ENCODE measurements at regions not wholly inside any gene's neighbourhood (a gene's known extent, or its start where the extent isn't known, plus 50 kb on each side); places are given as distances from the start of the nearest gene placed in this dataset.

GRCh38 chr6:167566711-167567141, 241.8 kb downstream of the TTLL2 start:
- Histone ChIP-seq H3K9me3 (no peaks in the 10 kb centered on the region), H3K4me1 (peaks cover 34% of the 10 kb centered on the region), H3K27me3 (no peaks in the 10 kb centered on the region), H3K27ac (peak overlapping the region in 1 of 2 donors; percentile 74), H3K36me3 (ENCODE audit: low read depth, missing control alignments) (no peaks in the 10 kb centered on the region), H3K4me3 (no peak overlapping the region)
- intact Hi-C loops (cut with DNase I; ENCODE audit: low total_unique reads), result no loop called here
- TF ChIP-seq POLR2A (IDR thresholded peaks at IDR 0.05) (no peak), CTCF (IDR thresholded peaks at IDR 0.05) (no peak)
- peak; percentile 45 for DNase-seq
- 53 to 71% methylated on average over 4 to 13 of the region's 13 CpGs for WGBS, 2 donors

GRCh38 chr6:167567142-167568033, 242.5 kb downstream of the TTLL2 start:
- 56 to 63% methylated on average over 19 to 26 of the region's 26 CpGs for WGBS, 2 donors
- Histone ChIP-seq H3K36me3 (ENCODE audit: low read depth, missing control alignments) (no peaks in the 10 kb centered on the region), H3K9me3 (no peaks in the 10 kb centered on the region), H3K27ac (peak overlapping the region in 1 of 2 donors; percentile 74), H3K4me1 (peaks cover 35% of the 10 kb centered on the region), H3K27me3 (no peaks in the 10 kb centered on the region), H3K4me3 (no peak overlapping the region)
- TF ChIP-seq CTCF (IDR thresholded peaks at IDR 0.05) (no peak), POLR2A (IDR thresholded peaks at IDR 0.05) (no peak)
- DNase-seq, result peak; percentile 76
- intact Hi-C loops (cut with DNase I; ENCODE audit: low total_unique reads), result no loop called here

GRCh38 chr6:167568407-167569024, 243.6 kb downstream of the TTLL2 start:
- intact Hi-C loops (cut with DNase I; ENCODE audit: low total_unique reads), result no loop called here
- peaks cover 46% of the 10 kb centered on the region for H3K4me1 ChIP-seq
- 91 to 92% methylated on average over 18 of the region's 18 CpGs for WGBS, 2 donors
- peak overlapping the region in 1 of 2 donors; percentile 45 for H3K27ac ChIP-seq
- peak; percentile 14 for DNase-seq
- no peaks in the 10 kb centered on the region for H3K9me3 ChIP-seq
- H3K27me3 ChIP-seq, result no peaks in the 10 kb centered on the region
- no peak overlapping the region for H3K4me3 ChIP-seq
- TF ChIP-seq POLR2A (IDR thresholded peaks at IDR 0.05), result no peak
- no peak for TF ChIP-seq CTCF (IDR thresholded peaks at IDR 0.05)
- no peaks in the 10 kb centered on the region for H3K36me3 ChIP-seq (ENCODE audit: low read depth, missing control alignments)

GRCh38 chr6:167569041-167569805, 244.3 kb downstream of the TTLL2 start:
- DNase-seq, result peak; percentile 9
- peak overlapping the region in 1 of 2 donors; percentile 45 for H3K27ac ChIP-seq
- H3K36me3 ChIP-seq (ENCODE audit: low read depth, missing control alignments), result no peaks in the 10 kb centered on the region
- H3K4me3 ChIP-seq, result no peak overlapping the region
- no peaks in the 10 kb centered on the region for H3K27me3 ChIP-seq
- H3K9me3 ChIP-seq, result no peaks in the 10 kb centered on the region
- 93 to 96% methylated on average over 21 to 31 of the region's 31 CpGs for WGBS, 2 donors
- intact Hi-C loops (cut with DNase I; ENCODE audit: low total_unique reads), result no loop called here
- H3K4me1 ChIP-seq, result peaks cover 51% of the 10 kb centered on the region
- TF ChIP-seq POLR2A (IDR thresholded peaks at IDR 0.05) (no peak), CTCF (IDR thresholded peaks at IDR 0.05) (no peak)
